IMR-90 (cell line): ENCODE measurements at regions not wholly inside any gene's neighbourhood (a gene's known extent, or its start where the extent isn't known, plus 50 kb on each side); places are given as distances from the start of the nearest gene placed in this dataset.

Source experiments
- ATAC-seq: fragments of 200-7000 bp; cut with Tn5 transposase; 2 replicates; pipeline ENCODE4 v1.9.1; 2020; ENCODE audit warnings: low read depth, mild to moderate bottlenecking, moderate library complexity
- BruUV-seq: library from RNA; stranded (reverse); fragments of 400-500 nt; replicated peaks from 2 replicates; lab custom pipeline; 2021; lab: Mats Ljungman, UMichigan
- CTCF ChIA-PET: fragments of 300-600 bp; formaldehyde crosslinking; extraction: SDS; loops from one replicate; lab custom pipeline; 2021; ENCODE audit warnings: antibody characterized with exemption; lab: Yijun Ruan, JAX
- POLR2A ChIA-PET: fragments of 300-600 bp; sonication (Branson Sonifier 250); formaldehyde crosslinking; loops from one replicate; lab custom pipeline; 2022; ENCODE audit warnings: antibody characterized with exemption; ENCODE audit not compliant: unreplicated experiment; lab: Charles Lee
- DNase-seq: peaks from one replicate; pipeline ENCODE4 v3.0.0; 2013
- H2AFZ ChIP-seq: replicated peaks from 2 replicates; pipeline ENCODE3; 2013; ENCODE audit warnings: low read length, mild to moderate bottlenecking; ENCODE audit not compliant: poor library complexity
- H2AK5ac ChIP-seq: 2 replicates; pipeline ENCODE4 v1.6.1; 2013; ENCODE audit warnings: low read depth, low read length, inconsistent platforms
- H2AK9ac ChIP-seq: replicated peaks from 2 replicates; pipeline ENCODE3; 2013; ENCODE audit warnings: mild to moderate bottlenecking, low read depth, low read length, moderate library complexity; ENCODE audit not compliant: poor library complexity
- H2BK120ac ChIP-seq: 2 replicates; pipeline ENCODE4 v1.6.1; 2013; ENCODE audit warnings: low read depth, low read length, inconsistent platforms
- H2BK15ac ChIP-seq: 3 replicates; pipeline ENCODE4 v1.6.1; 2013; ENCODE audit warnings: low read depth, low read length, inconsistent platforms
- H2BK20ac ChIP-seq: 2 replicates; pipeline ENCODE4 v1.6.1; 2013; ENCODE audit warnings: low read depth, mild to moderate bottlenecking, inconsistent platforms, low read length, moderate library complexity
- H2BK5ac ChIP-seq: 2 replicates; pipeline ENCODE4 v1.6.1; 2013; ENCODE audit warnings: mild to moderate bottlenecking, low read depth, low read length, inconsistent platforms; ENCODE audit not compliant: poor library complexity, severe bottlenecking
- H3K14ac ChIP-seq: replicated peaks from 2 replicates; pipeline ENCODE4 v1.6.1; 2013; ENCODE audit warnings: low read depth, low read length, inconsistent platforms
- H3K18ac ChIP-seq: 2 replicates; pipeline ENCODE4 v1.6.1; 2013; ENCODE audit warnings: low read depth, low read length, control low read depth
- H3K23ac ChIP-seq: 2 replicates; pipeline ENCODE4 v1.6.1; 2013; ENCODE audit warnings: low read depth, low read length, inconsistent platforms
- H3K27ac ChIP-seq: 2 replicates; pipeline ENCODE4 v1.5.1; 2013; ENCODE audit warnings: mild to moderate bottlenecking, control low read depth, low read length; ENCODE audit not compliant: insufficient read depth
- H3K27me3 ChIP-seq: 2 replicates; pipeline ENCODE4 v1.6.1; 2013; ENCODE audit warnings: low read length; ENCODE audit not compliant: control insufficient read depth, insufficient read depth
- H3K36me3 ChIP-seq: 2 replicates; pipeline ENCODE4 v1.6.1; 2013; ENCODE audit warnings: low read length, mixed read lengths; ENCODE audit not compliant: control insufficient read depth, insufficient read depth
- H3K4ac ChIP-seq: 2 replicates; pipeline ENCODE4 v1.6.1; 2013; ENCODE audit warnings: low read depth, low read length, inconsistent platforms
- H3K4me1 ChIP-seq: 2 replicates; pipeline ENCODE4 v1.6.1; 2013; ENCODE audit warnings: low read length, mixed read lengths; ENCODE audit not compliant: control insufficient read depth, insufficient read depth
- H3K4me2 ChIP-seq: 2 replicates; pipeline ENCODE4 v1.6.1; 2013; ENCODE audit warnings: low read depth, mild to moderate bottlenecking, control low read depth, low read length, moderate library complexity
- H3K4me3 ChIP-seq: 2 replicates; pipeline ENCODE4 v1.5.1; 2013; ENCODE audit warnings: low read depth, mild to moderate bottlenecking, control low read depth, low read length, moderate library complexity; ENCODE audit not compliant: insufficient read depth
- H3K56ac ChIP-seq: 2 replicates; pipeline ENCODE4 v1.6.1; 2013; ENCODE audit warnings: low read length, inconsistent platforms; ENCODE audit not compliant: insufficient read depth; ENCODE audit errors: extremely low read depth
- H3K79me1 ChIP-seq, 2 experiments: 2 replicates each; pipeline ENCODE4 v1.6.1; 2013; ENCODE audit warnings: low read length in 2 of 2, inconsistent platforms in 1 of 2, low read depth in 1 of 2
- H3K9ac ChIP-seq: 2 replicates; pipeline ENCODE4 v1.6.1; 2013; ENCODE audit warnings: low read depth, low read length, control low read depth
- H3K9me1 ChIP-seq: 2 replicates; pipeline ENCODE4 v1.6.1; 2013; ENCODE audit warnings: low read length, inconsistent platforms; ENCODE audit not compliant: insufficient read depth
- H3K9me3 ChIP-seq: 2 replicates; pipeline ENCODE4 v1.6.1; 2013; ENCODE audit warnings: low read length; ENCODE audit not compliant: control insufficient read depth, insufficient read depth
- H4K20me1 ChIP-seq: 2 replicates; pipeline ENCODE4 v1.6.1; 2013; ENCODE audit warnings: low read length, inconsistent platforms; ENCODE audit not compliant: insufficient read depth
- H4K5ac ChIP-seq: 2 replicates; pipeline ENCODE4 v1.6.1; 2013; ENCODE audit warnings: mild to moderate bottlenecking, low read depth, low read length, control low read depth
- H4K8ac ChIP-seq, 2 experiments: 2 replicates each; pipeline ENCODE4 v1.6.1; 2013; ENCODE audit warnings: low read depth in 2 of 2, low read length in 2 of 2, control low read depth in 1 of 2, inconsistent platforms in 1 of 2
- H4K91ac ChIP-seq: 2 replicates; pipeline ENCODE4 v1.6.1; 2013; ENCODE audit warnings: low read depth, low read length, inconsistent platforms; ENCODE audit not compliant: insufficient read depth
- MXI1 ChIP-seq: IDR thresholded peaks from 2 replicates; pipeline ENCODE4 v1.6.1; 2012; ENCODE audit warnings: low read depth, mild to moderate bottlenecking, low read length, moderate library complexity, borderline replicate concordance
- SMC3 ChIP-seq: fragments of 150-350 bp; IDR thresholded peaks from 2 replicates; pipeline ENCODE4 v1.6.1; 2016; ENCODE audit warnings: low read depth, mild to moderate bottlenecking, antibody characterized with exemption, low read length, moderate library complexity
- WGBS, 2 experiments: methylation state at CpG; one replicate each; pipeline versions ENCODE4 v1.1.5 to v1.1.7; 2013; ENCODE audit warnings: missing lambda C conversion rate in 2 of 2; ENCODE audit not compliant: insufficient read length in 1 of 2; ENCODE audit errors: extremely low coverage in 2 of 2; 5-methylcytosine and 5-hydroxymethylcytosine counted together
- dilution Hi-C: fragments of 300-500 bp; cut with HindIII; formaldehyde crosslinking; loops from one replicate; pipeline ENCODE4 v1.14.3; 2018; ENCODE audit warnings: low sequenced_read_pairs; ENCODE audit not compliant: unreplicated experiment
- in situ Hi-C: fragments of 300-500 bp; cut with MboI; formaldehyde crosslinking; loops from 3 replicates; pipeline ENCODE4 v1.14.3; 2019; ENCODE audit warnings: low sequenced_read_pairs, inconsistent platforms, mixed read lengths
- intact Hi-C: fragments of 100-400 bp; cut with micrococcal nuclease; formaldehyde crosslinking; loops from 2 replicates; pipeline ENCODE4 v1.10.0; 2022

DNA sequence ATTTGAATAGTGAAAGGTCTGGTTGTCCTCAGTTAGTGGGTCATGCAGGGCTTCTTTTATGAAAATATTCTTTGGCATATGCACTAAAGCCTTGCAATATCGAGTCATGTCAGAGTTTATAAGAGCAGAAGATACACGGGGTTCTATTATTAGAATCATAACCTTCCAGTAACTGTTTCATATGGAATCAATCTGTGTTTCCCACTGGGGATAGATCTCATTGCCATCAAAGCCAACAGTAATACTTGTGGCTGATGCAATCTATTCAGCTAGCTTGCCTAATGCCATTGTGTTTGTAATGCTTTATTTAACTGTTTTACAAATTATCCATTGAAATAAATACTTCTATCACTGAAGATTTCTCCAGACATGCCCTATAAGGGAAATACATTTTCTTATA is 746.9 kb upstream of the PCDH9 start:
- Histone ChIP-seq H3K27me3 (no peaks in the 10 kb centered on the region), H4K20me1 (no peaks in the 10 kb centered on the region), H2BK20ac (no peak overlapping the region), H3K18ac (no peak overlapping the region), H3K9me3 (0 out of 2 replicates have a peak, but pooled peaks cover 2% of the 10 kb centered on the region), H3K4ac (no peak overlapping the region), H4K8ac (no peak overlapping the region), H3K14ac (no peak overlapping the region), H3K56ac (no peak overlapping the region), H2AFZ (no peak overlapping the region), H2BK120ac (no peak overlapping the region), H3K79me1 (no peaks in the 10 kb centered on the region), H2BK5ac (no peak overlapping the region), H3K4me2 (no peak overlapping the region), H3K27ac (no peak overlapping the region), H3K23ac (no peak overlapping the region), H2BK15ac (no peak overlapping the region), H3K4me3 (no peak overlapping the region), H2AK9ac (no peak overlapping the region), H3K9ac (no peak overlapping the region), H3K4me1 (no peaks in the 10 kb centered on the region), H3K9me1 (no peaks in the 10 kb centered on the region), H3K36me3 (no peaks in the 10 kb centered on the region), H4K91ac (no peak overlapping the region), H2AK5ac (no peak overlapping the region), H4K5ac (no peak overlapping the region)
- ChIA-PET CTCF (no interaction called here), POLR2A (no interaction called here)
- intact Hi-C loops: no loop called here
- no peak for ATAC-seq
- dilution Hi-C loops: no loop called here
- no peak for DNase-seq
- TF ChIP-seq SMC3 (no peak), MXI1 (no peak)
- in situ Hi-C loops: no loop called here
- BruUV-seq: no TSS peak
- WGBS, 2 experiments: no CpG with 5 or more reads among the region's 2 CpGs
